ENCODE measurements at regions not wholly inside any gene's neighbourhood (a gene's known extent, or its start where the extent isn't known, plus 50 kb on each side); places are given as distances from the start of the nearest gene placed in this dataset.

- no peak overlapping the region for H3K9ac ChIP-seq (ENCODE audit: low read depth, low read length)
- H3K4me3 ChIP-seq (ENCODE audit: low read depth in 1 of 2, low read length in 2 of 2) = no peak overlapping the region
- H2AFZ ChIP-seq (ENCODE audit: low read depth, low read length) = no peak overlapping the region
- ATAC-seq (ENCODE audit: insufficient read depth, low read depth) (no peak), DNase-seq (no peak)
- no peaks in the 10 kb centered on the region for H4K20me1 ChIP-seq (ENCODE audit: insufficient read depth, low read length)
- TF ChIP-seq EZH2 (IDR thresholded peaks at IDR 0.05; ENCODE audit: borderline replicate concordance, low read depth, low read length, severe bottlenecking) = no peak
- TF ChIP-seq, protein P1, sequence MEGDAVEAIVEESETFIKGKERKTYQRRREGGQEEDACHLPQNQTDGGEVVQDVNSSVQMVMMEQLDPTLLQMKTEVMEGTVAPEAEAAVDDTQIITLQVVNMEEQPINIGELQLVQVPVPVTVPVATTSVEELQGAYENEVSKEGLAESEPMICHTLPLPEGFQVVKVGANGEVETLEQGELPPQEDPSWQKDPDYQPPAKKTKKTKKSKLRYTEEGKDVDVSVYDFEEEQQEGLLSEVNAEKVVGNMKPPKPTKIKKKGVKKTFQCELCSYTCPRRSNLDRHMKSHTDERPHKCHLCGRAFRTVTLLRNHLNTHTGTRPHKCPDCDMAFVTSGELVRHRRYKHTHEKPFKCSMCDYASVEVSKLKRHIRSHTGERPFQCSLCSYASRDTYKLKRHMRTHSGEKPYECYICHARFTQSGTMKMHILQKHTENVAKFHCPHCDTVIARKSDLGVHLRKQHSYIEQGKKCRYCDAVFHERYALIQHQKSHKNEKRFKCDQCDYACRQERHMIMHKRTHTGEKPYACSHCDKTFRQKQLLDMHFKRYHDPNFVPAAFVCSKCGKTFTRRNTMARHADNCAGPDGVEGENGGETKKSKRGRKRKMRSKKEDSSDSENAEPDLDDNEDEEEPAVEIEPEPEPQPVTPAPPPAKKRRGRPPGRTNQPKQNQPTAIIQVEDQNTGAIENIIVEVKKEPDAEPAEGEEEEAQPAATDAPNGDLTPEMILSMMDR (IDR thresholded peaks at IDR 0.05; ENCODE audit: borderline replicate concordance, extremely low read depth, low read length, poor library complexity, severe bottlenecking) = no peak
- H3K9me3 ChIP-seq (ENCODE audit: insufficient read depth, low read length, severe bottlenecking) = no peaks in the 10 kb centered on the region
- H3K36me3 ChIP-seq (ENCODE audit: insufficient read depth, low read length) = no peaks in the 10 kb centered on the region
- no peaks in the 10 kb centered on the region for H3K27me3 ChIP-seq (ENCODE audit: insufficient read depth, low read length, poor library complexity)
- H3K27ac ChIP-seq (ENCODE audit: low read length) = no peak overlapping the region
- no peaks in the 10 kb centered on the region for H3K4me1 ChIP-seq (ENCODE audit: insufficient read depth, low read length)
- no peak overlapping the region for H3K4me2 ChIP-seq (ENCODE audit: insufficient read depth, low read length)
- no peaks in the 10 kb centered on the region for H3K79me2 ChIP-seq (ENCODE audit: insufficient read depth, low read length)
Measured at GRCh38 chr7:113677811-113678210, 241.0 kb downstream of the PPP1R3A start.

- Histone ChIP-seq H3K9ac (ENCODE audit: low read depth, low read length) (no peak overlapping the region), H3K27ac (ENCODE audit: low read length) (no peak overlapping the region), H3K4me3 (ENCODE audit: low read depth in 1 of 2, low read length in 2 of 2) (no peak overlapping the region), H2AFZ (ENCODE audit: low read depth, low read length) (no peak overlapping the region), H3K79me2 (ENCODE audit: insufficient read depth, low read length) (no peaks in the 10 kb centered on the region), H3K27me3 (ENCODE audit: insufficient read depth, low read length, poor library complexity) (no peaks in the 10 kb centered on the region), H3K36me3 (ENCODE audit: insufficient read depth, low read length) (no peaks in the 10 kb centered on the region), H3K4me2 (ENCODE audit: insufficient read depth, low read length) (no peak overlapping the region), H4K20me1 (ENCODE audit: insufficient read depth, low read length) (no peaks in the 10 kb centered on the region), H3K9me3 (ENCODE audit: insufficient read depth, low read length, severe bottlenecking) (no peaks in the 10 kb centered on the region), H3K4me1 (ENCODE audit: insufficient read depth, low read length) (no peaks in the 10 kb centered on the region)
- TF ChIP-seq EZH2 (IDR thresholded peaks at IDR 0.05; ENCODE audit: borderline replicate concordance, low read depth, low read length, severe bottlenecking) = no peak
- TF ChIP-seq, protein P1 (IDR thresholded peaks at IDR 0.05; ENCODE audit: borderline replicate concordance, extremely low read depth, low read length, poor library complexity, severe bottlenecking) = no peak
- no peak for ATAC-seq (ENCODE audit: insufficient read depth, low read depth)
- DNase-seq = no peak
Measured at GRCh38 chr7:113664867-113665266, 253.9 kb downstream of the PPP1R3A start.

DNA sequence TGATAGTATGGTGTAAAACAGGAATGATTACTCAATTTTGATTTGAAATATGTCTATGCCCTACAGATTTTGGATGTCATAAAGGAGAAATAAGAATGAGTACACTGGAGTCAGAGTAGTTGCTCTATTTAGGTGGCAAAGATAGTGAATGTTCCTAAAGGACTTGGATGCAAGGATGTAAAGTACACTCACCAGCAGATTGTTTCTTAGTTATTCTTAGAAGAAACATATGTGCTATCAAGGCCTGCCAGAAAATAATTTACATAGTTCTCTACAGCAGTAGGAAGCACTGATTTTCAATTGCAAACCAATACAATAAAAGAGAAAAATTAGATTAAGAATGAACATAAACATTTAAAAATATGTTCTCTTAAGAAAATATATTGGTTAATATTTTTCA, 259.4 kb downstream of the PPP1R3A start:
- Histone ChIP-seq H3K4me2 (ENCODE audit: insufficient read depth, low read length) (no peak overlapping the region), H3K36me3 (ENCODE audit: insufficient read depth, low read length) (no peaks in the 10 kb centered on the region), H3K4me3 (ENCODE audit: low read depth in 1 of 2, low read length in 2 of 2) (no peak overlapping the region), H4K20me1 (ENCODE audit: insufficient read depth, low read length) (no peaks in the 10 kb centered on the region), H3K27ac (ENCODE audit: low read length) (no peak overlapping the region), H3K9ac (ENCODE audit: low read depth, low read length) (no peak overlapping the region), H3K79me2 (ENCODE audit: insufficient read depth, low read length) (no peaks in the 10 kb centered on the region), H3K4me1 (ENCODE audit: insufficient read depth, low read length) (no peaks in the 10 kb centered on the region), H2AFZ (ENCODE audit: low read depth, low read length) (no peak overlapping the region), H3K9me3 (ENCODE audit: insufficient read depth, low read length, severe bottlenecking) (no peaks in the 10 kb centered on the region), H3K27me3 (ENCODE audit: insufficient read depth, low read length, poor library complexity) (no peaks in the 10 kb centered on the region)
- no peak for TF ChIP-seq EZH2 (IDR thresholded peaks at IDR 0.05; ENCODE audit: borderline replicate concordance, low read depth, low read length, severe bottlenecking)
- ATAC-seq (ENCODE audit: insufficient read depth, low read depth) (no peak), DNase-seq (no peak)

DNA sequence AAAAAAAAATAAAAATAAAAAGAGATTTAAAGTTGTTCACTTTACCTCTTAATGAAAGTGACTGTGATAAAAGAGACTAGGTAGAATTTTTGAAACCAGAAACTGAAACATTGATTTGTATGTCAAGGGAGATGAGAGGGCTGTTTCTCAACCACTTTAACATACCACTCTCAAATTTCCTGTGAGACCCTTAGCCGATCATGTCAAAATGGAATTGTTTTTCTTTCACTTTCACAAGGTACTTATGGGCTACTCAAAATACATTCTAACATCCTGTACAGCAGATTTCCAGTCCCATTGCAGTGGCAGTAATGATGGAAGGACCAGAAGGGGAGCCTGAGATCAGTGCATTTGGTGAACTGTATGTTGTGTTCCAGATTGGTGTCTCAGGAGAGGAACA, 261.2 kb downstream of the PPP1R3A start:
- no peak overlapping the region for H3K27ac ChIP-seq (ENCODE audit: low read length)
- H3K4me3 ChIP-seq (ENCODE audit: low read depth in 1 of 2, low read length in 2 of 2) = no peak overlapping the region
- H3K36me3 ChIP-seq (ENCODE audit: insufficient read depth, low read length) = no peaks in the 10 kb centered on the region
- no peaks in the 10 kb centered on the region for H3K27me3 ChIP-seq (ENCODE audit: insufficient read depth, low read length, poor library complexity)
- H3K9ac ChIP-seq (ENCODE audit: low read depth, low read length) = no peak overlapping the region
- TF ChIP-seq EZH2 (IDR thresholded peaks at IDR 0.05; ENCODE audit: borderline replicate concordance, low read depth, low read length, severe bottlenecking) = no peak
- TF ChIP-seq, protein P1 (IDR thresholded peaks at IDR 0.05; ENCODE audit: borderline replicate concordance, extremely low read depth, low read length, poor library complexity, severe bottlenecking) = no peak
- DNase-seq (no peak), ATAC-seq (ENCODE audit: insufficient read depth, low read depth) (no peak)
- no peak overlapping the region for H2AFZ ChIP-seq (ENCODE audit: low read depth, low read length)
- no peaks in the 10 kb centered on the region for H3K79me2 ChIP-seq (ENCODE audit: insufficient read depth, low read length)
- H4K20me1 ChIP-seq (ENCODE audit: insufficient read depth, low read length) = no peaks in the 10 kb centered on the region
- H3K4me1 ChIP-seq (ENCODE audit: insufficient read depth, low read length) = no peaks in the 10 kb centered on the region
- no peak overlapping the region for H3K4me2 ChIP-seq (ENCODE audit: insufficient read depth, low read length)
- no peaks in the 10 kb centered on the region for H3K9me3 ChIP-seq (ENCODE audit: insufficient read depth, low read length, severe bottlenecking)

Data from DND-41 (cell line).